HepG2 (cell line): ENCODE measurements at regions not wholly inside any gene's neighbourhood (a gene's known extent, or its start where the extent isn't known, plus 50 kb on each side); places are given as distances from the start of the nearest gene placed in this dataset.

Source experiments
- ATAC-seq: fragments of 200-7000 bp; cut with Tn5 transposase; 3 replicates; pipeline ENCODE4 v1.9.1; 2020; ENCODE audit warnings: mild to moderate bottlenecking, moderate library complexity
- BruUV-seq: library from RNA; stranded (reverse); fragments of 400-500 nt; replicated peaks from 2 replicates; lab custom pipeline; 2021; lab: Mats Ljungman, UMichigan
- CTCF ChIA-PET: fragments of 300-600 bp; formaldehyde crosslinking; extraction: SDS; loops from one replicate; lab custom pipeline; 2021; ENCODE audit warnings: low total read pairs, inconsistent platforms, low intra/inter-chr PET ratio; lab: Yijun Ruan, JAX
- POLR2A ChIA-PET: fragments of 350-600 bp; sonication (Branson Sonifier 250); formaldehyde crosslinking; loops from one replicate; lab custom pipeline; 2020; ENCODE audit warnings: antibody characterized with exemption, inconsistent platforms; lab: Yijun Ruan, JAX
- DNase-seq: peaks from one replicate; pipeline ENCODE4 v3.0.0-alpha.2; 2015; ENCODE audit warnings: low spot score
- FAIRE-seq: peaks from 3 replicates; lab custom pipeline; 2011; peaks lifted over from hg19 to GRCh38; lab: Jason Lieb, UNC
- H2AFZ ChIP-seq: one replicate; pipeline ENCODE4 v1.6.1; 2011; ENCODE audit warnings: low read length, inconsistent platforms
- H3K27ac ChIP-seq: fragments of 300-600 bp; 3 replicates; pipeline ENCODE4 v1.8.0; 2011; ENCODE audit warnings: mixed run types, mild to moderate bottlenecking, mixed read lengths, low read length, inconsistent platforms; ENCODE audit not compliant: insufficient read depth; ENCODE audit errors: extremely low read length
- H3K27me3 ChIP-seq, 2 experiments: fragments of 200-600 bp in 1 of 2; 2 replicates in 1 of 2; 3 replicates in 1 of 2; pipeline versions ENCODE4 v1.6.0 to v1.8.0; 2011; ENCODE audit warnings: low read length in 2 of 2, mild to moderate bottlenecking in 2 of 2, moderate library complexity in 2 of 2, inconsistent platforms in 1 of 2; ENCODE audit not compliant: insufficient read depth in 2 of 2, control insufficient read depth in 1 of 2
- H3K36me3 ChIP-seq, 2 experiments: fragments of 200-600 bp in 1 of 2; replicated peaks in 1 of 2; 2 replicates in 1 of 2; 3 replicates in 1 of 2; pipeline versions ENCODE4 v1.5.1 to v1.8.0; 2011; ENCODE audit warnings: low read length in 2 of 2, inconsistent platforms in 1 of 2; ENCODE audit not compliant: insufficient read depth in 2 of 2, control insufficient read depth in 1 of 2
- H3K4me1 ChIP-seq: 2 replicates; pipeline ENCODE4 v1.5.1; 2012; ENCODE audit warnings: low read length, inconsistent platforms; ENCODE audit not compliant: insufficient read depth
- H3K4me2 ChIP-seq: 2 replicates; pipeline ENCODE4 v1.6.0; 2011; ENCODE audit warnings: low read depth, low read length, inconsistent platforms
- H3K4me3 ChIP-seq, 3 experiments: fragments of 200-600 bp in 1 of 3; sonication (generic), shearing (Covaris generic) in 1 of 3; replicated peaks in 1 of 3; 2 replicates each; pipeline ENCODE4 v1.5.1; 2011 to 2016; ENCODE audit warnings: low read length in 3 of 3, inconsistent platforms in 2 of 3, low read depth in 2 of 3, mild to moderate bottlenecking in 2 of 3, control low read depth in 1 of 3, mixed read lengths in 1 of 3; ENCODE audit not compliant: insufficient read depth in 1 of 3
- H3K79me2 ChIP-seq: one replicate; pipeline ENCODE4 v1.6.1; 2011; ENCODE audit warnings: low read length, inconsistent platforms; ENCODE audit not compliant: insufficient read depth
- H3K9ac ChIP-seq: 2 replicates; pipeline ENCODE4 v1.6.0; 2011; ENCODE audit warnings: mild to moderate bottlenecking, low read depth, low read length, inconsistent platforms; ENCODE audit not compliant: insufficient read depth
- H3K9me3 ChIP-seq: 2 replicates; pipeline ENCODE4 v1.5.1; 2012; ENCODE audit warnings: mild to moderate bottlenecking, low read length
- H4K20me1 ChIP-seq: 2 replicates; pipeline ENCODE4 v1.6.0; 2011; ENCODE audit warnings: inconsistent platforms, mild to moderate bottlenecking, low read length, moderate library complexity; ENCODE audit not compliant: insufficient read depth
- E2F5 ChIP-seq: sonication (generic); formaldehyde crosslinking; conservative IDR thresholded peaks from 2 replicates; pipeline ENCODE4 v1.4.0; 2020; ENCODE audit warnings: missing genetic modification reagents
- SALL2 ChIP-seq: sonication (generic); formaldehyde crosslinking; IDR thresholded peaks from 2 replicates; pipeline ENCODE4 v1.8.1; 2023; ENCODE audit warnings: mild to moderate bottlenecking, missing genetic modification reagents, inconsistent platforms
- SYNCRIP ChIP-seq: fragments of 200-400 bp; formaldehyde crosslinking; IDR thresholded peaks from 2 replicates; pipeline ENCODE4 v1.6.1; 2018; ENCODE audit warnings: mild to moderate bottlenecking, low read depth, low read length; ENCODE audit not compliant: insufficient read depth
- ZFP36 ChIP-seq: fragments of 150-350 bp; IDR thresholded peaks from 2 replicates; pipeline ENCODE4 v1.6.1; 2018; ENCODE audit warnings: borderline replicate concordance, low read length, low read depth; ENCODE audit not compliant: partially characterized antibody
- ZHX2 ChIP-seq, 2 experiments: sonication (generic) in 1 of 2; formaldehyde crosslinking in 1 of 2; IDR thresholded peaks; 2 replicates each; pipeline versions ENCODE4 v1.6.1 to v1.9.0; 2014 to 2022; ENCODE audit warnings: antibody characterized with exemption in 1 of 2, borderline replicate concordance in 1 of 2, inconsistent platforms in 1 of 2, low read depth in 1 of 2, missing genetic modification reagents in 1 of 2
- ZNF234 ChIP-seq: sonication (generic); formaldehyde crosslinking; conservative IDR thresholded peaks from 2 replicates; pipeline ENCODE4 v1.5.1; 2020; ENCODE audit warnings: mild to moderate bottlenecking, missing genetic modification reagents
- ZNF558 ChIP-seq: sonication (generic); formaldehyde crosslinking; IDR thresholded peaks from 2 replicates; pipeline ENCODE4 v1.9.0; 2022; ENCODE audit warnings: mild to moderate bottlenecking, missing genetic modification reagents, borderline replicate concordance
- WGBS: methylation state at CpG from one replicate; pipeline ENCODE4 v1.1.6; 2017; ENCODE audit warnings: low lambda C conversion rate; 5-methylcytosine and 5-hydroxymethylcytosine counted together
- in situ Hi-C: cut with HindIII; loops from 2 replicates; pipeline ENCODE4 v1.10.0; 2017; ENCODE audit warnings: low pct_unique_long_range_greater_than_20kb; ENCODE audit not compliant: extremely low pct_ligation_motif_present
- intact Hi-C: fragments of 100-400 bp; cut with micrococcal nuclease; formaldehyde crosslinking; loops from one replicate; pipeline ENCODE4 v1.10.0; 2022; ENCODE audit not compliant: unreplicated experiment

GRCh38 chr14:85442996-85443395 is 86.9 kb upstream of the FLRT2 start:
- Histone ChIP-seq H3K4me2 (no peak overlapping the region), H3K9me3 (peaks cover 65% of the 10 kb centered on the region), H3K4me3 (no peak overlapping the region), H3K36me3 (no peaks in the 10 kb centered on the region), H3K9ac (no peak overlapping the region), H3K4me1 (no peaks in the 10 kb centered on the region), H3K79me2 (no peaks in the 10 kb centered on the region), H3K27me3 (no peaks in the 10 kb centered on the region), H2AFZ (no peak overlapping the region)
- ATAC-seq: no peak
- ChIA-PET CTCF (no interaction called here), POLR2A (no interaction called here)
- intact Hi-C loops: no loop called here
- WGBS: 39% methylated on average over 1 of the region's 1 CpG
- BruUV-seq: no TSS peak
- in situ Hi-C loops: no loop called here
- DNase-seq: no peak
- TF ChIP-seq E2F5 (CRISPR knock-in tag): no peak
- TF ChIP-seq ZNF558 (CRISPR knock-in tag): no peak
- TF ChIP-seq, all 625 proteins: peak for 0
- no peak for FAIRE-seq
- no peaks in the 10 kb centered on the region for H4K20me1 ChIP-seq
- H3K27ac ChIP-seq: no peak overlapping the region

GRCh38 chr14:85444635-85445034 is 85.3 kb upstream of the FLRT2 start:
- no TSS peak for BruUV-seq
- no peak overlapping the region for H3K4me3 ChIP-seq
- no peaks in the 10 kb centered on the region for H3K36me3 ChIP-seq
- ChIA-PET CTCF (no interaction called here), POLR2A (no interaction called here)
- FAIRE-seq (no peak), ATAC-seq (no peak), DNase-seq (no peak)
- no peak overlapping the region for H3K9ac ChIP-seq
- H3K4me2 ChIP-seq: no peak overlapping the region
- no peaks in the 10 kb centered on the region for H3K27me3 ChIP-seq
- H2AFZ ChIP-seq: no peak overlapping the region
- in situ Hi-C loops (no loop called here), intact Hi-C loops (no loop called here)
- TF ChIP-seq ZHX2 (IDR thresholded peaks at IDR 0.05; ENCODE audit: low read depth): no peak
- no peak for TF ChIP-seq ZHX2 (CRISPR knock-in tag; IDR thresholded peaks at IDR 0.05; ENCODE audit: borderline replicate concordance)
- no peak for TF ChIP-seq ZFP36
- TF ChIP-seq SYNCRIP: no peak
- no peak for TF ChIP-seq ZNF234 (CRISPR knock-in tag)
- no peak for TF ChIP-seq SALL2 (CRISPR knock-in tag)
- no peak overlapping the region for H3K27ac ChIP-seq
- H4K20me1 ChIP-seq: no peaks in the 10 kb centered on the region
- H3K4me1 ChIP-seq: no peaks in the 10 kb centered on the region
- WGBS: 27% methylated on average over 3 of the region's 3 CpGs
- no peaks in the 10 kb centered on the region for H3K79me2 ChIP-seq
- peaks cover 71% of the 10 kb centered on the region for H3K9me3 ChIP-seq
